Testis (tissue), 2 donors: ENCODE measurements at regions not wholly inside any gene's neighbourhood (a gene's known extent, or its start where the extent isn't known, plus 50 kb on each side); places are given as distances from the start of the nearest gene placed in this dataset.

Experiments used
- DNase-seq: peaks from one replicate; pipeline ENCODE4 v3.0.0-alpha.2; 2019
- H3K27ac ChIP-seq, 2 donors: fragments of 200-600 bp; sonication (generic); one replicate each; pipeline ENCODE4 v1.5.1; 2019
- H3K27me3 ChIP-seq: fragments of 200-600 bp; sonication (generic); one replicate; pipeline ENCODE4 v1.5.1; 2019
- H3K36me3 ChIP-seq: fragments of 200-600 bp; sonication (generic); one replicate; pipeline ENCODE4 v1.5.1; 2017; ENCODE audit warnings: low read depth; ENCODE audit errors: missing control alignments
- H3K4me1 ChIP-seq: fragments of 200-600 bp; sonication (generic); one replicate; pipeline ENCODE4 v1.5.1; 2019
- H3K4me3 ChIP-seq, 2 donors: fragments of 200-600 bp; sonication (generic); one replicate each; pipeline ENCODE4 v1.5.1; 2017 to 2019
- H3K9me3 ChIP-seq: fragments of 200-600 bp; sonication (generic); one replicate; pipeline ENCODE4 v1.5.1; 2017
- CTCF ChIP-seq, 3 experiments: fragments of 450-650 bp in 2 of 3; fragments of 200-600 bp in 1 of 3; sonication (generic) in 1 of 3; IDR thresholded peaks; one replicate each; pipeline ENCODE4 v1.5.1; 2016 to 2019; ENCODE audit warnings: antibody characterized with exemption in 3 of 3, mild to moderate bottlenecking in 2 of 3, moderate library complexity in 1 of 3
- POLR2A ChIP-seq: fragments of 450-650 bp; IDR thresholded peaks from one replicate; pipeline ENCODE4 v1.6.1; 2017; ENCODE audit warnings: antibody characterized with exemption, mild to moderate bottlenecking, moderate library complexity
- WGBS, 2 donors: methylation state at CpG; one replicate each; pipeline ENCODE4 v1.1.5; 2018; 5-methylcytosine and 5-hydroxymethylcytosine counted together
- intact Hi-C: fragments of 100-400 bp; cut with DNase I; formaldehyde crosslinking; loops from one replicate; pipeline ENCODE4 v1.15.1; 2023; ENCODE audit warnings: low total_unique reads

GRCh38 chr4:138616775-138617174 is 374.6 kb upstream of the SLC7A11 start:
- no peaks in the 10 kb centered on the region for H3K4me1 ChIP-seq
- H3K36me3 ChIP-seq: no peaks in the 10 kb centered on the region
- WGBS, 2 donors: 86 to 94% methylated on average over 2 of the region's 2 CpGs
- H3K27me3 ChIP-seq: no peaks in the 10 kb centered on the region
- intact Hi-C loops: no loop called here
- no peak overlapping the region for H3K27ac ChIP-seq
- H3K9me3 ChIP-seq: no peaks in the 10 kb centered on the region
- DNase-seq: no peak
- H3K4me3 ChIP-seq: no peak overlapping the region
- no peak for TF ChIP-seq CTCF (IDR thresholded peaks at IDR 0.05)
- no peak for TF ChIP-seq POLR2A

GRCh38 chr4:138614398-138615142 is 372.4 kb upstream of the SLC7A11 start:
- Histone ChIP-seq H3K36me3 (no peaks in the 10 kb centered on the region), H3K4me1 (peaks cover 6% of the 10 kb centered on the region), H3K27ac (no peak overlapping the region), H3K4me3 (no peak overlapping the region), H3K9me3 (no peaks in the 10 kb centered on the region), H3K27me3 (no peaks in the 10 kb centered on the region)
- TF ChIP-seq POLR2A (no peak), CTCF (IDR thresholded peaks at IDR 0.05) (no peak)
- no peak for DNase-seq
- intact Hi-C loops: no loop called here
- WGBS, 2 donors: 79 to 81% methylated on average over 3 of the region's 3 CpGs

- no peak for DNase-seq
- Histone ChIP-seq H3K4me1 (peaks cover 8% of the 10 kb centered on the region), H3K36me3 (no peaks in the 10 kb centered on the region), H3K9me3 (no peaks in the 10 kb centered on the region), H3K4me3 (no peak overlapping the region), H3K27ac (no peak overlapping the region), H3K27me3 (no peaks in the 10 kb centered on the region)
- intact Hi-C loops: no loop called here
- WGBS, 2 donors: 85 to 94% methylated on average over 1 of the region's 1 CpG
- no peak for TF ChIP-seq POLR2A
- no peak for TF ChIP-seq CTCF (IDR thresholded peaks at IDR 0.05)
Observed at GRCh38 chr4:138612428-138612827, 370.3 kb upstream of the SLC7A11 start.

GRCh38 chr4:138611721-138612120 is 369.6 kb upstream of the SLC7A11 start:
- H3K9me3 ChIP-seq: no peaks in the 10 kb centered on the region
- H3K4me1 ChIP-seq: peaks cover 8% of the 10 kb centered on the region
- H3K4me3 ChIP-seq: no peak overlapping the region
- no peak for TF ChIP-seq CTCF (IDR thresholded peaks at IDR 0.05)
- no peak for TF ChIP-seq POLR2A
- DNase-seq: no peak
- no peaks in the 10 kb centered on the region for H3K27me3 ChIP-seq
- intact Hi-C loops: no loop called here
- 58 to 62% methylated on average over 2 of the region's 2 CpGs for WGBS, 2 donors
- no peak overlapping the region for H3K27ac ChIP-seq
- H3K36me3 ChIP-seq: no peaks in the 10 kb centered on the region

- Histone ChIP-seq H3K27ac (no peak overlapping the region), H3K4me1 (peaks cover 8% of the 10 kb centered on the region), H3K27me3 (no peaks in the 10 kb centered on the region), H3K36me3 (no peaks in the 10 kb centered on the region), H3K4me3 (no peak overlapping the region), H3K9me3 (no peaks in the 10 kb centered on the region)
- no peak for DNase-seq
- 50 to 68% methylated on average over 1 of the region's 1 CpG for WGBS, 2 donors
- intact Hi-C loops: no loop called here
- TF ChIP-seq CTCF (IDR thresholded peaks at IDR 0.05): no peak
Observed at GRCh38 chr4:138611017-138611416, 368.9 kb upstream of the SLC7A11 start.
